ENCODE measurements at regions not wholly inside any gene's neighbourhood (a gene's known extent, or its start where the extent isn't known, plus 50 kb on each side); places are given as distances from the start of the nearest gene placed in this dataset.

DNA sequence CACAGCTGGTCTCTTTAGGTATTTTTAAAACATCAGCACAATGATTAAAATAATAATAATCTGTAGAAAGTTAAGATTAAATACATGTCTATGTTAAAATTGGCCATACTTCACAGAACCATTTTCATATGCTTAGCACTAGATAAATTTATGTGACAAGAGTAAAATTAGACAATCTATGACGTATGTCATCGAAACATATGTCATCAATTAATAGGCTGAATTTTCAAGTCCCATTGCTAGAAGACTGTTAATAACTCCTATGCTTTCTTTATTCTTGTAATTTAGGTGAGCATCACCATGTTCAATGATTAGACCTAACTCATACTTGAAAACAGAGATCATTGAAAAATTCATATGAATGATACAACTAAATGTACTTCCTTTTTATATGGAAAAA is 593.3 kb upstream of the KCNMB2 start:
- no peak for DNase-seq (ENCODE audit: low read depth)

DNA sequence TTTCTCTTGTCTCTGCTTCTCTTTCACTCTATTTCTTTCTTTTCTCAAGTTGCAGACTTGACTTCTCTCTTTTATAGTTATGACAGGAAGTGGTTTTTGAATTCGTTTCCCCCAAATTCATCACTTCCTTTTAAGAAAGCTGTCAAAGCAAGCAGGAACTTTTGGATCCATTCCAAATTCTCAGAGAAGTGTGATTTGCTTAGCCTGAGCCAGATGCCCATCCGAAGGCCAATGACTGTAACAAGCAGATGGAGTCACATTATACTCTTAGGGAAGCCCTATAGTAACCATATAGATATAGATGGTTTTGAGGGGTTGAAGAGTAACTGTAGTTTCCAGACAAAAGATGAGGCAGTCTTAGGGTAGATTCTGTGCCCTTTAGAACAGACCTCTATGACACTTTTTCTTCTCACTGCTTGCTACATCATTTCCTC is 592.0 kb upstream of the KCNMB2 start:
- DNase-seq (ENCODE audit: low read depth), result no peak

DNA sequence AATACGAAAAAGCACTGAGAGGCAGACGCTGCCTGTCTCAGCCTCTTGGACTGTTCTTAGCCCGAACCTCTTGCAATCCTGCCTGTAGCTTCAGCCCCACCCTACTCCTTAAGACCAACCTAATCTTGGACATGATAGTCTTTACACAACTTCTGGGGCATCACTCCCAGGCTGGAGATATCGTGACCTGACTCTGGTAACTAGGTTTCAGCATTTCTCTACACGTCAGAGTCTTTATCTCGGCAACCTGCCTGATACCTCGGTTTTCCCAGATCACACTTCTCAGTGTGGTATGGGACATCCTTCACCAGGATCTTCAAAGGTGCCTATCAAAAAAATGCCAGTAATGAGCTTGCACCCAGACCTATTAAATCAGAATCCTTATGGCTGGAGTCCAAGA is 590.2 kb upstream of the KCNMB2 start:
- no peak for DNase-seq (ENCODE audit: low read depth)

DNA sequence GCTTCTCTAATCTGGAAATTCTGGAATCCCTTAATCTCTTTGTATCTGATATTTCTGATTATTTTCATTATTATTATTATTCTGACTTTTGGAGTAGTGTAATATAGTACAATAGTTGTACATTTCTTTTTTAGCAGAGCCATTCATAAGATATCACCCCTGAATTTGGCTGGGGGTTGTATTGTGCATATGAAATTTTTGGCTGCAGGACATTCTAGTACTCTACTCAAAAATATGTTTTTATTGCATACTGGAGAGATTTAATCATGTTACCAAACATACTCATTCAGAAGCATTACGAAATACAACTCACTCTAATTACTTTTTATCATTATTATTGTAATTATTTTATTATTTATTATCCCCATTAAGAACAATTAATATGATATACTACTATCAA is 589.7 kb upstream of the KCNMB2 start:
- DNase-seq (ENCODE audit: low read depth), result no peak

DNA sequence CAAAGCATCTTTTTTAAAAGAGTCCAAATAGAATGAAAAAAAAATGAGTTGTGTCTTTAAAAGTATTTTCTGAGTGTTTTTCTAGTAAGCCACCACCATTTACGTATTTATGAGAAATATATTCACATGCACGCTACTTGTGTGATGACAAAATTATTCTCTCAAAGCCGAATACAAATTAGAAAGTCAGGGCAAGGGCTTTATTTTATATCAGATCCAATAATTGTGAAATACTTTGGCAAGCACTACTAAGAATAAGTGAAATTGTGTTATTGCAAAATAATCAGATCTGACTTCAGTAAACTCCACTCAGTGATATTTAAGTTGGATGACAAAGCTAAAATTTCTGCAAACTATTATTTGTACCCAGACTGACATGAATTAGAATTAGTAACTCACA is 589.3 kb upstream of the KCNMB2 start:
- no peak for DNase-seq (ENCODE audit: low read depth)

DNA sequence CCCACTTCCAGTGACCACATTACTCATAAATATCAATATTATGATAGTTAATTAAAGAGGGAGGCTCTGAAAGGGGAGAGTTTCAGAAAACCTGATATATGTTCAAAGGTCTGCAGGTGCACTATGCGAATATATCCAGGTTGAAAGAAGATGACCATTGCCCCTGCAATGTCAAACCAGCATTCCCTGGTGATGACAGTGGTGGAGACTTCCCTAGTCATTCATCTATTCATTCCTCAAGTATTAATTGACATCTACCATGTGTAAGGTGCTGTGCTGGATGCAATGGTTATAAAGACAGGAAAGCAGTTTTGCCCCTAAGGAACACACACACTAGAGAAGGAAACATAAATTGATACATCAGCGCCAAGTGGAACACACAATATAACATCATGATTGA is 588.3 kb upstream of the KCNMB2 start:
- no peak for DNase-seq (ENCODE audit: low read depth)

DNA sequence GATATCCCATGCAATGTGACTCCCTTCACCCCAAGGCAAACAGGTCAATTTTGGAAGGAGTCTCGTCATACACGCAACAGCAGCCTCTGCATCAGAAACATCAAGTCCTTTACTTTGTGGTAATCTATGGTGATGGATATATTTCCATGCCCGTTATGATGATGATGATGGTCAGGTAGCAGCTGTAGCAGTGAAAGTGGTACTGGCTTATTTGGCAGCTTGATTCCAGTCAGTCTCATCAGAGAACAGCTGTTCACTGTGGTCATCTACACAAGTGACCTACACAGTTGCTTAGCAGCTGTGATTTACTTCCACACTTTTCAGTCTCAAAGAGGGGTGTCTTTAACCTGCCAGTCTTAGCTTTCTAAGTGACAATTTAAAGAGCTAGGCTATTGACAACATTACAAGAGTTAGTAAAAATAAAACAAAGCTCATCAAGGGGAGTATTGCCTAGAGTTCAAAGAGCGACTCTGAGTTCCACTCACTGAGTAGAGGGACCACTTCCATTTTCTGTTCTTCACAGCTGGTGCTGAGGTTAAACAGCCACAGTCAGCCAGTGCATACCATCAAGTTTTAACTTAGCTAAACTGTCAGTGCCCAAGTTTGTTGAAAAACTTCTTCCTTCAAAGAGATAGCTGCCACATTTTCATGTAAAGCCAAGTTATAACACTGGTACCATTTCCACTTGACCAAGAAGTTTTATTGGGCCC is 587.4 kb upstream of the KCNMB2 start:
- no peak for DNase-seq (ENCODE audit: low read depth)

DNA sequence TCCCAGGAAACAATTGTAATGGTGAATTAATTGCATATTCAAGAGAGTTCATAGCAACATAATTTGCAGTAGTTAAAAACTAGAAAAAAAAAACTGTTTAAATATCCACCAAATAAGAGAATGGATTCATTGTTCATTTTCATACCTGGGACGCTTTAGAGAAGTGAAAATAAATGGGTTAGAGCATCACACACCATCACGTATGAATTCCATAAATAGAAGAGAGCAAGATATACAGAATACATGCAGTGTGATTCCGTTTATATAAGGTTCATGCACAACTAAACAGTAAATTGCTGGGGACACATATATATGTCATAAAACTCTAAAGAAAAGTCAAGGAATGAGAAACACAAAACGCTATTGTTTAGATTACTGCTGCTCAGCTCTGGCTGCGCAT is 577.0 kb upstream of the KCNMB2 start:
- DNase-seq (ENCODE audit: low read depth), result no peak

DNA sequence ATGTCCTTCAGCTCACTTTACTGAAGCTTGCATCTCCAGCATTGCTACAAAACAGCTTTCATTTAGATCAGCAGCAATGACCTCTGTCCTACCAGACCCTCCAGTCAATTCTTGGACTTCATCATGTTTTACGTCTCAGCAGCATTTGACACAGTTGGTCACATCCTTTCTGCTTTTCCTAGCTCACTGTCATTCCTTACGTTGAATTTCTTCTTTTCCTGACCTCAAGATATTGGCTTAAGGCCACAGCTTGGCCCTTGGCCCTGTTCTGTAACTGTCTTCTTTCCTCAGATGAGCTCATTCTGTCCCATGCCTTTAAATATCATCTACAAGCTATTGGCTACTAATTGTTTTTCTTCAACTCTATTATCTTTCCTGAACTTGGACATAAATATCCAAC is 576.2 kb upstream of the KCNMB2 start:
- DNase-seq (ENCODE audit: low read depth), result no peak

DNA sequence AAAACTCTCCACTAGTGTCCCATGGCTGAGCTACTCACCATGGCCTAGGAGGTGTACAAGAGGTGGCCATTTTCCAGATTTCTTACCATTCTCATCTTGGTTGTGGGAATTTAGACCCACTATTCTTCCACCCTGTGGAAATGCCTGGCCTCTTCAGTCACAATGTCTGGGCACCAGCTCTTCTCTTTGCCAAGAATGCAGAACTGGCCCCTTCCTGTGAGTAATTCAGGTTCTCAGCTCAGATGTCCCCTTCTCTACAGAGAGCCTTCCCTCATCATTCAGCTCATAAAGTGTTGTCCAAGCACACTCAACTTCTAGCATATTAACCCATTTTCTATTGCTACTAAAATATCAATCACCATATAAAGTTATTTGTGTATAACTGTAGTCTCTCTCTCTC is 575.5 kb upstream of the KCNMB2 start:
- no peak for DNase-seq (ENCODE audit: low read depth)

DNA sequence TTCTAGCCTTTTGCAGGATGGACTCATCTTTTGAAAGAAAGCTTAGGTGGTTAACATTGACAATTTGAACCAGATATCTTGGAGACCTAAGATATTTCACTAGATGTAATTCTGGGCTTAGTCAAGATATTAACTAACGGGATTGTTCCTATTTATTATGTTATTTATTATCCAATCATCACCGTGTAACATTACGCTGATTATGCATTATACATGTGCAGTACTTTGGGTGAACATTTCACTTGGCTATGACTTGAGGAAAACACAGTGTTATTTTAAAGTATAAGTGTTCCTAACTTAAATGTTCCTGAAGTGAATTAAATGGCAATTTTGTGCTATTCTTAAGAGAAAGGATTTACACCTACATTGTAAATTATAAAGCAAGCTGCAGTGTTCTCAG is 574.5 kb upstream of the KCNMB2 start:
- DNase-seq (ENCODE audit: low read depth), result no peak

DNA sequence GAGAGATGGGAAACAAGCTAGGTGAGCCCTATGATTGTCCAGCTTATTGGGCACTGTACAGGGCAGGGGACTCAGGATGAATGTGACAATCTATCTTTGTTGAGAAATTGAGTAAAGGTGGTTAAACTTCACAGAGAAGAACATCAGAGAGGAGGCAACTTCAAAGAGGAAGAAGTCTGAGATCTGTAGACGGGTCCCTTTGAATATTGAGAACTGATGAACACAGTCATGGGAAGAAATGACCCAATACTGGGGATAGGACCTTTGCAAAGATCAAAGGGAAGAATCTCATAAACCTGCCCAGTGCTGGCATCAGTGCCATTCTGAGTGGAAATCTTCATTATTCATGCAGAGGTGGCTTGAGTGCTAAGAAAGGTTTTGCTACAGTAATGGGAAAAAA is 569.7 kb upstream of the KCNMB2 start:
- DNase-seq (ENCODE audit: low read depth), result no peak

DNA sequence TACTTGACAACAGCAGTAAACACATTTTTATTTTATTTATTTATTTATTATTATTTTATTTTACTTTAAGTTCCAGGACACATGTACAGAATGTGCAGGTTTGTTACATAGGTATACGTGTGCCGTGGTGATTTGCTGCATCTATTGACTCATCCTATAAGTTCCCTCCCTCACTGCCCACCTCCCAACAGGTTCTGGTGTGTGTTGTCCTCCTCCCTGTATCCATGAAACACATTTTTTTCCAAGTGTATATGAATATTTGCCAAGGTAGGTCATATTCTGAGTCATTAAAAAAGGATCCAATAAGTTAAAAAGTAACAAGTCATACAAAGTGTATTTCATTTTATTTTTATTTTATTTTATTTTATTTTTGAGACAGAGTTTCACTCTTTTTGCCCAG is 567.3 kb upstream of the KCNMB2 start:
- DNase-seq (ENCODE audit: low read depth), result no peak

DNA sequence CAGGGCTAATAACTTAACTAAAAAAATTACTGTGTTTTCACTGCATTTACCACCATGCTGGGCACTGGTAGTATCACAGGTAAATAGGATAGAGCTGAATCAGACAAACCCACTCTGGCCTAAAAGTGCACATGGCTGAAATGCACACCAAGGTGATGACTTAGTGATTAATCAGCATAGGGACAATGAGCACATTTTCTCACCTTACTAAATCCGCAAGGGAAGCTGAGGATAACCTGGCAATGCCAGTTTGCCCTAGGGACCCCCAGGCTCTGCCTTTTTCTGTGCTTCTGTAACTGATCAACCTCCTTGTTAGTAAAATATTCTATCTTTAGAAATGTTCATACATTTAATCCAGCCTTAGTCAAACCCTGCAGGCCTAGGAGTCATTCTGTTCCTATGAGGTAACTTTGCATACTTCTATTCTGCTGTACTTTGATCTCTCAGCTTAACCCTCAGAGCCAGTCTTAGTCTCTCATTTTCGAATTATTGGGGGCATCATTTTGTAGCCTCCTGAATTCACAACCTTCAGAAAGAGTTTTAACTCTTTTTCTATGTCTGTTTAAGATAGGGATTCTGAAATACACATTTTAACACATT is 562.9 kb upstream of the KCNMB2 start:
- DNase-seq (ENCODE audit: low read depth), result no peak

DNA sequence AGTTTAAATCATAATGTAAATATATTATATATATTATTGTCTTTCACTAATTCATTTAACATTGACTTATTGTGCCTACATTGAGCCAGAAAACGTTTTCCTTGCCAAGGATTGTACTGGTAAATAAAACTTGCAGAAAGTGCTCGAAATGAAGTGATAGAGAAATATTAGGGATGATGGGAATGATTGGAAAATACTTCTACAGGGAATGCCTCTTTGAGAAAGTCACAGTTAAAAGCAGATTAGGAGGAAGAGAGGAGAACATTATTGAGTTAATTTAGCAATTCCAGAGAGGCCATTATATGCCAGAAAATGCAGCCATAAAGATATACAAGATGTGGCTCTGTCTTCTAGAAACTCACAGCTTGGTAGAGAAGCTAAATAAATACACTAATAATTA is 560.0 kb upstream of the KCNMB2 start:
- DNase-seq (ENCODE audit: low read depth), result no peak

DNA sequence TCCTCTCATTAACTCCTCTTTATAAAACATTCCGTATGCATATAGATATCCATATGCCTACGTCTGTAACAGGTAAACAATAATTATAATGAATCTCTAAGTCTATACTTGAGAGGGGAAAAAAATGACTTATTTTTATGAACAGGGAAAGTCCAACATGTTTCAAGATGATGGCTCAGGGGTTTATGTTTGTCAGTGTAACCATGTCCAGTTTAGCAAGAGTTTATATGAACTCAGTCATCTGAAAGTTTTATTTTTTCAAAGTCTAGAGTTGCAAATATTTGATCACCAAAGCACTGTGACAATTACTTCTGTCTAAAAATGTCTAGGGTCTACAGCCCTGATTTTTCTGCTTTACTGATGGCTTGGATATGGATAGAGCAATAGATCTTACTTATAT is 559.4 kb upstream of the KCNMB2 start:
- no peak for DNase-seq (ENCODE audit: low read depth)

DNA sequence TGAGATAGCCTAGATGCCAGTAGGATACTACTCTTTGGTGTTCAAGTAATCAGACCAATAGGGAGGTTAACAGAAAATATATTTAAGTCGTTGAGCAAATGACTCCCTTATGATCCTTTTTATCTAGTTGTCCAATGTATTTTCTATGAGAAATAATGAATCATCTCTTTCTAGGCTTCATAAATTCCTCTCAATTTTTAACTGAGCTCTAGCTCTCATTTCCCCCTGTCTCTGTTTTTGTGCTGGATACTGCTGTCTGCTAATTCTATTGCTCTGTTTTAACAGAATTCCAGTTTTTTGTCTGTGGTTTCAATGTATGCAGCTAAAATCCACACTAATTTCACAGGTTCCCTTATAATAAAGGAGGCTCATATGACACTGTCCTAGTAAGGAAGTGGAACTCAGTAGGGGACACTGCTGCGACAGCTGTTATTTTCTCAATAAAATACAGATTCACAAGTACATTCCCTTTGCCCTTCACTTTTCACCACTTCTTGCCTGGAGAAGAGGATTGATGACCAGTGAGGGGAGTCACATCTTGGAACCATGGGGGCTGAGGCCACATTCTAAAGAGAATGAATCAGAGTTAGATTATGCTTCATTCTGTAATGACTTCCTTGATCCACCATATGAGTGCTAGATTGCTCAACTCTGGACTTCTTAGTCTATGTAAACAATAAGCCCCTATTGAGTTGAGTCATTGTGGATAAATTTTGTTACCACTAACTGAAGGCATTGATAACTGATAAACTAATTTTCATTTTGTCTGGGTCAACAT is 558.7 kb upstream of the KCNMB2 start:
- peak; percentile 79 for DNase-seq (ENCODE audit: low read depth)

DNA sequence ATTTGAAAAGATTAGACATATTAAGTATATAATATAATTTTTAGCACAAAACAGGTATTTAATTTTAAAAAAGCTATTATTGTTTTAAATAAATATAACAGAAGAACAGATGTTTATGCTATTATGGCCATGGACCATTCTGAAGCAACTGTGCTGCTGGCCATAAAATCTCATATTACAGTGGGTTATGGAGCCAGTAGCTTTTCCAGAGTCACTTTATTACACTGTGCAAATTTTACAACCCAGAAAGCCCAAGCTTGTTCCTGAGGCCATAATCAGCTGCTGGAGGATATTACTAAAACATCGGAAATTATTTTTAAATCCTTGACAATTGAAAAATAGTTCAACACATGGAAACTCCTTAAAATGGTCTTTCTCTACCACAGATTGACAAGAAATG is 557.3 kb upstream of the KCNMB2 start:
- no peak for DNase-seq (ENCODE audit: low read depth)

DNA sequence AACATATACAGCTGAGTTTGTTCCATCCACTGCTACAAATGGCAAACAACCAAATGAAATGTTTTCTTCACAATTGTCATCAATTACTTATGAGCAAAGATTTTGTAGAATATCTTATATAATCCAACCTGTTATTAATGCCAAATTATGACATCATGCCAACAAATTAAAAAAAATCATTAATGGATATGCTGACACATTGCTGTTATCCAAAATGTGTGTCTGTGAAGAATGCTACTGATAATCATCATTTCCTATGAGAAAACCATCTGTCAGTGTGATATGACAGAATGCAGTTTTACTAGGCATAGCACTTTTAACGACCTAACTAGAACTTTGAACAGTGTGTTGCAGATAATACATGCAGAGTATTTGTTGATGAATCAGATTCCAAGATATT is 556.5 kb upstream of the KCNMB2 start:
- no peak for DNase-seq (ENCODE audit: low read depth)

DNA sequence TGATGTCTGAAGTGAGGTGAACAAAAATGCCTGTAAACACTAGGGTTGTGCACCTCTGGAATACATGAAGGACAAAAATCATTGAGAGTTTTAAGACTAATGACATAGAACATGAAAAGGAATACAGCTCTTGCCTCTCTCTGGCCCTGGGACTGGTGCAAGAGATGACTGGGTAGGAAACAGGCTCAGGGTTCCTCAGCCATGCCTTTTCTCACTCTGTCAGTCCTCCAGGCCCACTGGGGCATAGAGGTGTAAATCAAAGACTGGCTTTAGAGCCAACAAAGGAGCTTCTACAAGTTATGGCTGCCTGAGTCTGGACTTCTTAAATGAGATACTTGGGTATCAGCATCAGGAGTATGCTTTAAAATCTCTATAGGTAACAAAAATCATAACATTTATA is 554.7 kb upstream of the KCNMB2 start:
- no peak for DNase-seq (ENCODE audit: low read depth)

DNA sequence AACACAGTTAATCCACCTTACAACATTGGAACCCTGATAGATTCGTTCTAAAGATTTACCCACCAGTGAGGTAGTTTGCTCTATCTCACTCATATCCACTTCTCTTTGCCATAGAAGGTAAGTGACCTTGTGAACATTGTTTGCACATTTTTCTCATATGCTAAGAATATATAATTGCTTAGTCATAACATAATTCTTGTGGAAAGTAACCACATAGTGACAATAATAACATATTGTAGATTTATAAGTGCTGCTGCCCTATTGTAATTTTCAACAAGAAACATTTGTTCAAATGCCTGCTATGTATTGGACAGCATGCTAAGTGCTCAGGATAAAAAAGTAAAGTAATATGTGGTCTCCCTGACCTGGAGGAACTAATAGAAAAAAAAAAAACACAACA is 554.2 kb upstream of the KCNMB2 start:
- DNase-seq (ENCODE audit: low read depth), result peak; percentile 50

DNA sequence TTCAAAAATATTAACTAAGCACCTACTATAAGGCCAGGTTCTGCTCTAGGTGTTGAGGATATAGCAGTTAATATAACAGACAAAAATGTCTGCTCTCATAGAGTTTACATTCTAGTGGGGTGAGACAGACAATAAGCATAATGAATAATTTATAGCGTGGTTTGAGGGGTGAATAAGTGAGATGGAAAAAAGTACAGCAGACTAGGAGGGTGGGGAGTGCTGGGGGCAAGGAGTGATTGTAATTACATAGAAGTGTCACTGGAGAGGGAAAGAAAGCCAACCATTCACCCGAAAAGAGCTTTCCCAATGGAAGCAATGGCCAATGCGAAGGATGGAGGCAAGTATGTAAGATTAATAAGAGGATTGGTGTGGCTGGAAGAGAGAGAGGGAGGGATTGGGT is 552.9 kb upstream of the KCNMB2 start:
- no peak for DNase-seq (ENCODE audit: low read depth)

Data from GM04503 (cell line).